ENCODE measurements at regions not wholly inside any gene's neighbourhood (a gene's known extent, or its start where the extent isn't known, plus 50 kb on each side); places are given as distances from the start of the nearest gene placed in this dataset.
"Not testable (repeated sequence)": the region's sequence is repeated elsewhere in the genome, so short reads cannot be mapped to it uniquely, and the experiment has no call there.

GRCh38 chr6:165769884-165770283 lies 106.8 kb upstream of the PDE10A start:
- no peak for DNase-seq

GRCh38 chr6:165769401-165769800 lies 106.4 kb upstream of the PDE10A start:
- DNase-seq = no peak

GRCh38 chr6:165768961-165769360 lies 105.9 kb upstream of the PDE10A start:
- DNase-seq = no peak

GRCh38 chr6:165767228-165767627 lies 104.2 kb upstream of the PDE10A start:
- no peak for DNase-seq

- DNase-seq = no peak
Observed at GRCh38 chr6:165766457-165766856, 103.4 kb upstream of the PDE10A start.

- no peak for DNase-seq
Observed at GRCh38 chr6:165766026-165766425, 103.0 kb upstream of the PDE10A start.

- not testable (repeated sequence) for DNase-seq
Observed at GRCh38 chr6:165765256-165765655, 102.2 kb upstream of the PDE10A start.

- DNase-seq = no peak
Observed at GRCh38 chr6:165762876-165763275, 99.8 kb upstream of the PDE10A start.

- no peak for DNase-seq
Observed at GRCh38 chr6:165762125-165762524, 99.1 kb upstream of the PDE10A start.

GRCh38 chr6:165760803-165761185 lies 97.8 kb upstream of the PDE10A start:
- DNase-seq = no peak

GRCh38 chr6:165760126-165760802 lies 97.2 kb upstream of the PDE10A start:
- DNase-seq = no peak

- no peak for DNase-seq
Observed at GRCh38 chr6:165758441-165758840, 95.4 kb upstream of the PDE10A start.

- DNase-seq = no peak
Observed at GRCh38 chr6:165755583-165755982, 92.5 kb upstream of the PDE10A start.

GRCh38 chr6:165753506-165753905 lies 90.5 kb upstream of the PDE10A start:
- no peak for DNase-seq

- no peak for DNase-seq
Observed at GRCh38 chr6:165752451-165752850, 89.4 kb upstream of the PDE10A start.

- no peak for DNase-seq
Observed at GRCh38 chr6:165751486-165751885, 88.4 kb upstream of the PDE10A start.

- DNase-seq = no peak
Observed at GRCh38 chr6:165749163-165749562, 86.1 kb upstream of the PDE10A start.

GRCh38 chr6:165748390-165748789 lies 85.3 kb upstream of the PDE10A start:
- no peak for DNase-seq

GRCh38 chr6:165747963-165748362 lies 84.9 kb upstream of the PDE10A start:
- no peak for DNase-seq

GRCh38 chr6:165746331-165746730 lies 83.3 kb upstream of the PDE10A start:
- no peak for DNase-seq

GRCh38 chr6:165745492-165745891 lies 82.5 kb upstream of the PDE10A start:
- DNase-seq = no peak

GRCh38 chr6:165744555-165745228 lies 81.7 kb upstream of the PDE10A start:
- DNase-seq = no peak

GRCh38 chr6:165743366-165743898 lies 80.4 kb upstream of the PDE10A start:
- no peak for DNase-seq

GRCh38 chr6:165742047-165742446 lies 79.0 kb upstream of the PDE10A start:
- DNase-seq = no peak

- no peak for DNase-seq
Observed at GRCh38 chr6:165737396-165737795, 74.4 kb upstream of the PDE10A start.

All from NCI-H1417 treated with DMSO at 0.1 percent for 48 hours (cell line).